Activated CD8-positive, alpha-beta T cell treated with anti-CD3 and anti-CD28 coated beads for 36 hours (primary cell): ENCODE measurements at regions not wholly inside any gene's neighbourhood (a gene's known extent, or its start where the extent isn't known, plus 50 kb on each side); places are given as distances from the start of the nearest gene placed in this dataset.

Experiments
- ATAC-seq: fragments of 200-7000 bp; cut with Tn5 transposase; one replicate; pipeline ENCODE4 v1.10.0; 2021; ENCODE audit warnings: mild to moderate bottlenecking, moderate library complexity
- CTCF ChIA-PET: fragments of 350-600 bp; sonication (Branson Sonifier 250); formaldehyde crosslinking; loops from one replicate; lab custom pipeline; 2021; ENCODE audit warnings: antibody characterized with exemption; lab: Charles Lee
- POLR2A ChIA-PET: fragments of 350-600 bp; sonication (Branson Sonifier 250); formaldehyde crosslinking; loops from one replicate; lab custom pipeline; 2021; ENCODE audit warnings: antibody characterized with exemption; lab: Charles Lee
- DNase-seq: peaks from one replicate; pipeline ENCODE4 v3.0.0-alpha.2; 2020
- H3K27ac Mint-ChIP-seq: one replicate; pipeline ENCODE4 v1.8.0; 2021; ENCODE audit warnings: mild to moderate bottlenecking, mixed read lengths
- H3K27me3 Mint-ChIP-seq: one replicate; pipeline ENCODE4 v1.8.0; 2021; ENCODE audit warnings: mixed read lengths
- H3K36me3 Mint-ChIP-seq: one replicate; pipeline ENCODE4 v1.8.0; 2021; ENCODE audit warnings: low read depth, mixed read lengths
- H3K4me1 Mint-ChIP-seq: one replicate; pipeline ENCODE4 v1.8.0; 2021; ENCODE audit warnings: low read depth, mixed read lengths
- H3K4me3 Mint-ChIP-seq: one replicate; pipeline ENCODE4 v1.8.0; 2021; ENCODE audit warnings: mild to moderate bottlenecking, moderate library complexity, mixed read lengths
- H3K9me3 Mint-ChIP-seq: one replicate; pipeline ENCODE4 v1.8.0; 2021; ENCODE audit warnings: mixed read lengths
- CTCF ChIP-seq: fragments of 200-600 bp; IDR thresholded peaks from one replicate; pipeline ENCODE4 v1.8.0; 2022; ENCODE audit warnings: antibody characterized with exemption, mild to moderate bottlenecking
- intact Hi-C: fragments of 100-400 bp; cut with micrococcal nuclease; formaldehyde crosslinking; loops from one replicate; pipeline ENCODE4 v1.10.0; 2022

DNA sequence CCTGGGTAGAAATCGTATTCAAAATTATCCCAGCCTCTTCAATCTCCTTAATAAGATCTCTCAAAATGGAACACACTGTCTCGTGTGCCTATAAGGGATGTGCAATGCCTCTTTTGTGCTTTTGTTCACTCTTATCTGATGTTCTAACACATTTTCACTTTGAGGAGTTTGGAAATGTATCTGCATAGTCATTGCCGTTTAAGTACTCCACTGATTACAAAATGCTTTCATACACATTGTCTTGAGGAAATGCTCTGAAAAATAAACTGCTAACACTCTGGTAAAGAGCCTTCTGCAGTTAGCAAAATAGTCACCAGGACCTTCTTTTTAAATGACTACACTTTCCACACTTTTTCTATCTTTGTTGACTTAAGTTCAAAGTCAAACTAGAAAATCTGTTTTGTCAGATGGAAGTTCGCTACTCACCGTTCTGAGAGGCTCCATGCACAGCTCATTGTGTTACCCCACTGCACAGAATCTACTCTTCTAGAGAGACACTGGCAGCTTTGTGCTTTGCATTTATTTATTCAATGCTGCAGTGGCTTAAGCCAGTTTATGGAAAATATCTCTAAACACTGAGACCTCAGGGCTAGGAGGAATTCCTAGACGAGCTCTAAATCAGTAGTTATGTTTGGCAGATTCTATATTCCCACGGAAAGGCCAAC lies 159.0 kb downstream of the CHIC2 start:
- Mint-ChIP-seq H3K4me1 (peaks cover 11% of the 10 kb centered on the region), H3K27me3 (peaks cover 48% of the 10 kb centered on the region), H3K36me3 (no peaks in the 10 kb centered on the region), H3K4me3 (no peak overlapping the region), H3K9me3 (no peaks in the 10 kb centered on the region), H3K27ac (no peak overlapping the region)
- POLR2A ChIA-PET: no interaction called here
- no peak for DNase-seq
- no peak for TF ChIP-seq CTCF
- CTCF ChIA-PET: interaction anchor here (11.0 kb wide), 1 partner anchor 328 kb away, joined by 114 read pairs; no protein-coding TSS in a partner anchor
- intact Hi-C loops: loop anchor here (5.0 kb wide), 1 partner anchor 322 kb away; the partner anchor contains the start of gene PDGFRA
- no peak for ATAC-seq

DNA sequence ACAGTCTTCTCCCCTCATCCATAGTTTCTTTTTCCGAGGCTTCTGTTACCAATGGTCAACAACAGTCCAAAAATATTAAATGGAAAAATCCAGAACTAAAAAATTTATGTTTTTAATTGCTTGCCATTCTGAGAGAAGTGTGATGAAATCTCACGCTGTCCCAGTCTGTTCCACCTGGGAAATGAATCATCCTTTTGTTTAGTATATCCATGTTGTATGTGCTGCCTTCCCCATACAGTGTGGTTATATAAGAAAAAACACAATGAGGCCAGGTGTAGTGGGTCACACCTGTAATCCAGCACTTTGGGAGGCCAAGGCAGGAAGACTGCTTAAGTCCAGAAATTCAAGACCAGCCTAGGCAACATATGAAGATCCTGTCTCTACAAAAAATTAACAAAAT lies 161.6 kb downstream of the CHIC2 start:
- no peaks in the 10 kb centered on the region for H3K36me3 Mint-ChIP-seq
- DNase-seq (no peak), ATAC-seq (no peak)
- intact Hi-C loops: no loop called here
- ChIA-PET POLR2A (no interaction called here), CTCF (interaction anchor here (11.0 kb wide), 1 partner anchor 330 kb away, joined by 114 read pairs; no protein-coding TSS in a partner anchor)
- H3K27ac Mint-ChIP-seq: no peak overlapping the region
- H3K27me3 Mint-ChIP-seq: peaks cover 38% of the 10 kb centered on the region
- H3K4me1 Mint-ChIP-seq: peaks cover 4% of the 10 kb centered on the region
- no peak for TF ChIP-seq CTCF
- H3K4me3 Mint-ChIP-seq: no peak overlapping the region
- H3K9me3 Mint-ChIP-seq: no peaks in the 10 kb centered on the region

DNA sequence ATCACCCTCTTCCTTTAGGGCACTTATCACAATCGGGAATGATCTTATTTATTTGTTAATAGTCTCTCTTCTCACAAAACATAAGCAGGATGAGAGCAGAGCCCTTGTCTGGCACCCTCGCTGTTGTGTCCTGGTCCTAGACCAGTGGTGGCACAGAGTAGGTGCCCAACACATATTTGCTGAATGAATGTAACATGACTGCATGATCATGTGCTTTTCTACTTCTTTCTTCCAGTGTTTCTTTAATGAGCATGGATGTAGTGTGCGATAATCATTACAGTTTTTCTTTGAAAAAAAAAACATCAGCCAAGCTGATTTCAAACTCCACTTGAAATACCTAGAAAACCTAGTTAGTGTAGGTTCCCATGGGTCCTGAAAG lies 164.1 kb downstream of the CHIC2 start:
- DNase-seq (no peak), ATAC-seq (no peak)
- Mint-ChIP-seq H3K4me1 (no peaks in the 10 kb centered on the region), H3K27ac (no peak overlapping the region), H3K9me3 (no peaks in the 10 kb centered on the region), H3K36me3 (no peaks in the 10 kb centered on the region), H3K4me3 (no peak overlapping the region), H3K27me3 (peaks cover 23% of the 10 kb centered on the region)
- ChIA-PET CTCF (no interaction called here), POLR2A (no interaction called here)
- intact Hi-C loops: no loop called here
- no peak for TF ChIP-seq CTCF

GRCh38 chr4:53899586-53900270 lies 164.7 kb downstream of the CHIC2 start:
- ATAC-seq (no peak), DNase-seq (no peak)
- Mint-ChIP-seq H3K27ac (no peak overlapping the region), H3K4me1 (no peaks in the 10 kb centered on the region), H3K9me3 (no peaks in the 10 kb centered on the region), H3K36me3 (no peaks in the 10 kb centered on the region), H3K27me3 (peaks cover 24% of the 10 kb centered on the region), H3K4me3 (no peak overlapping the region)
- ChIA-PET POLR2A (no interaction called here), CTCF (no interaction called here)
- no peak for TF ChIP-seq CTCF
- intact Hi-C loops: no loop called here

GRCh38 chr4:53895137-53895536 lies 169.3 kb downstream of the CHIC2 start:
- POLR2A ChIA-PET: no interaction called here
- no peak overlapping the region for H3K4me3 Mint-ChIP-seq
- CTCF ChIA-PET: no interaction called here
- H3K36me3 Mint-ChIP-seq: no peaks in the 10 kb centered on the region
- TF ChIP-seq CTCF: no peak
- H3K4me1 Mint-ChIP-seq: no peaks in the 10 kb centered on the region
- intact Hi-C loops: no loop called here
- DNase-seq: no peak
- ATAC-seq: no peak
- H3K27me3 Mint-ChIP-seq: peaks cover 12% of the 10 kb centered on the region
- H3K9me3 Mint-ChIP-seq: no peaks in the 10 kb centered on the region
- H3K27ac Mint-ChIP-seq: no peak overlapping the region
